IPS-NIHi7 (cell line): ENCODE measurements at regions not wholly inside any gene's neighbourhood (a gene's known extent, or its start where the extent isn't known, plus 50 kb on each side); places are given as distances from the start of the nearest gene placed in this dataset.
"Not testable (repeated sequence)": the region's sequence is repeated elsewhere in the genome, so short reads cannot be mapped to it uniquely, and the experiment has no call there.

Source experiments
- DNase-seq: peaks from one replicate; pipeline ENCODE4 v3.0.0; 2012; ENCODE audit warnings: mixed read lengths; ENCODE audit errors: extremely low spot score

GRCh38 chr2:226172309-226172708 is 627.3 kb downstream of the IRS1 start:
- no peak for DNase-seq

- no peak for DNase-seq
These were observed 629.7 kb downstream of the IRS1 start for GRCh38 chr2:226169751-226170581.

GRCh38 chr2:226168496-226169160 is 631.0 kb downstream of the IRS1 start:
- DNase-seq, result no peak

- DNase-seq, result no peak
These were observed 635.1 kb downstream of the IRS1 start for GRCh38 chr2:226164512-226164911.

- not testable (repeated sequence) for DNase-seq
These were observed 639.0 kb downstream of the IRS1 start for GRCh38 chr2:226160617-226161016.

- DNase-seq, result peak; percentile 26
These were observed 639.6 kb downstream of the IRS1 start for GRCh38 chr2:226159875-226160479.

GRCh38 chr2:226158940-226159339 is 640.7 kb downstream of the IRS1 start:
- DNase-seq, result no peak

- no peak for DNase-seq
These were observed 641.4 kb downstream of the IRS1 start for GRCh38 chr2:226158229-226158628.

- no peak for DNase-seq
These were observed 644.3 kb downstream of the IRS1 start for GRCh38 chr2:226155093-226155875.

- DNase-seq, result no peak
These were observed 645.0 kb downstream of the IRS1 start for GRCh38 chr2:226154610-226155009.

- DNase-seq, result no peak
These were observed 646.1 kb downstream of the IRS1 start for GRCh38 chr2:226153553-226153952.

- no peak for DNase-seq
These were observed 648.5 kb downstream of the IRS1 start for GRCh38 chr2:226151157-226151556.

GRCh38 chr2:226143091-226143490 is 656.5 kb downstream of the IRS1 start:
- DNase-seq, result no peak

- no peak for DNase-seq
These were observed 657.2 kb downstream of the IRS1 start for GRCh38 chr2:226142463-226142862.

GRCh38 chr2:226140594-226140993 is 659.0 kb downstream of the IRS1 start:
- DNase-seq, result no peak

- no peak for DNase-seq
These were observed 659.9 kb downstream of the IRS1 start for GRCh38 chr2:226139759-226140158.

- DNase-seq, result no peak
These were observed 662.3 kb downstream of the IRS1 start for GRCh38 chr2:226137201-226137811.

- DNase-seq, result no peak
These were observed 662.9 kb downstream of the IRS1 start for GRCh38 chr2:226136739-226137138.

GRCh38 chr2:226135861-226136548 is 663.6 kb downstream of the IRS1 start:
- DNase-seq, result no peak

- DNase-seq, result no peak
These were observed 667.1 kb downstream of the IRS1 start for GRCh38 chr2:226132323-226133215.
